H1 (cell line): ENCODE measurements at regions not wholly inside any gene's neighbourhood (a gene's known extent, or its start where the extent isn't known, plus 50 kb on each side); places are given as distances from the start of the nearest gene placed in this dataset.

Source experiments
- CTCF ChIA-PET: fragments of 300-600 bp; sonication (Branson Sonifier 250); formaldehyde crosslinking; loops from one replicate; lab custom pipeline; 2021; ENCODE audit not compliant: partially characterized antibody; lab: Charles Lee
- POLR2A ChIA-PET: fragments of 300-600 bp; sonication (Branson Sonifier 250); formaldehyde crosslinking; loops from one replicate; lab custom pipeline; 2021; ENCODE audit warnings: inconsistent platforms; ENCODE audit not compliant: partially characterized antibody; lab: Charles Lee
- DNase-seq, 2 experiments: peaks; one replicate each; pipeline versions ENCODE4 v3.0.0 to v3.0.0-alpha.2; 2010 to 2022; ENCODE audit warnings: low spot score in 2 of 2, low read depth in 1 of 2, mixed read lengths in 1 of 2
- FAIRE-seq: peaks from 2 replicates; lab custom pipeline; 2011; peaks lifted over from hg19 to GRCh38; lab: Jason Lieb, UNC
- H2AFZ ChIP-seq: 2 replicates; pipeline ENCODE4 v1.8.1; 2012; ENCODE audit warnings: low read length, inconsistent platforms
- H2AK5ac ChIP-seq: 2 replicates; pipeline ENCODE4 v1.6.1; 2013; ENCODE audit warnings: low read depth, low read length
- H2BK120ac ChIP-seq: replicated peaks from 2 replicates; pipeline ENCODE3; 2013; ENCODE audit warnings: low read depth, low read length, inconsistent platforms
- H2BK12ac ChIP-seq: 2 replicates; pipeline ENCODE4 v1.6.1; 2013; ENCODE audit warnings: low read depth, low read length
- H2BK15ac ChIP-seq: 2 replicates; pipeline ENCODE4 v1.6.1; 2013; ENCODE audit warnings: low read length
- H2BK20ac ChIP-seq: 2 replicates; pipeline ENCODE4 v1.6.1; 2013; ENCODE audit warnings: low read length
- H2BK5ac ChIP-seq: 2 replicates; pipeline ENCODE4 v1.6.1; 2013; ENCODE audit warnings: low read depth, low read length
- H3K14ac ChIP-seq: 2 replicates; pipeline ENCODE4 v1.6.1; 2013; ENCODE audit warnings: inconsistent platforms; ENCODE audit not compliant: insufficient read length
- H3K18ac ChIP-seq: 2 replicates; pipeline ENCODE4 v1.6.1; 2013; ENCODE audit warnings: low read length; ENCODE audit errors: extremely low read depth
- H3K23ac ChIP-seq: 2 replicates; pipeline ENCODE4 v1.6.1; 2013; ENCODE audit warnings: inconsistent platforms; ENCODE audit not compliant: insufficient read length
- H3K23me2 ChIP-seq: 2 replicates; pipeline ENCODE4 v1.6.1; 2013; ENCODE audit warnings: low read depth, low read length
- H3K27ac ChIP-seq: 2 replicates; pipeline ENCODE4 v1.6.1; 2011; ENCODE audit warnings: low read depth, low read length, inconsistent platforms
- H3K27me3 ChIP-seq, 4 experiments: replicated peaks in 1 of 4; 1 replicate in 1 of 4; 2 replicates in 3 of 4; pipeline versions ENCODE4 v1.6.1 to v1.8.1; 2011 to 2013; ENCODE audit warnings: low read length in 3 of 4, mild to moderate bottlenecking in 3 of 4, inconsistent platforms in 2 of 4, mixed read lengths in 2 of 4, moderate library complexity in 1 of 4; ENCODE audit not compliant: control insufficient read depth in 3 of 4, insufficient read depth in 3 of 4; ENCODE audit errors: extremely low read depth in 1 of 4
- H3K36me3 ChIP-seq, 4 experiments: 2 replicates each; pipeline versions ENCODE4 v1.6.1 to v1.8.1; 2011 to 2013; ENCODE audit warnings: mild to moderate bottlenecking in 4 of 4, low read length in 3 of 4, moderate library complexity in 2 of 4, control low read depth in 1 of 4, inconsistent platforms in 1 of 4; ENCODE audit not compliant: insufficient read depth in 4 of 4, control insufficient read depth in 2 of 4
- H3K4ac ChIP-seq: replicated peaks from 2 replicates; pipeline ENCODE3; 2013; ENCODE audit warnings: low read length, low read depth, mixed read lengths, inconsistent platforms; ENCODE audit not compliant: insufficient read length
- H3K4me1 ChIP-seq, 4 experiments: replicated peaks in 1 of 4; 1 replicate in 1 of 4; 2 replicates in 3 of 4; pipeline versions ENCODE4 v1.6.1 to v1.8.1; 2011 to 2013; ENCODE audit warnings: low read length in 3 of 4, inconsistent platforms in 2 of 4, mixed read lengths in 1 of 4; ENCODE audit not compliant: insufficient read depth in 4 of 4, control insufficient read depth in 3 of 4
- H3K4me2 ChIP-seq, 2 experiments: 2 replicates each; pipeline versions ENCODE4 v1.6.1 to v1.8.1; 2011 to 2013; ENCODE audit warnings: low read depth in 2 of 2, low read length in 2 of 2, control low read depth in 1 of 2, inconsistent platforms in 1 of 2, mild to moderate bottlenecking in 1 of 2; ENCODE audit not compliant: insufficient read depth in 1 of 2
- H3K4me3 ChIP-seq, 4 experiments: fragments of 200-600, 300-600 bp in 1 of 4; sonication (generic), shearing (Covaris generic), sonication (Bioruptor Twin) in 1 of 4; 2 replicates each; pipeline versions ENCODE4 v1.5.1 to v1.8.1; 2011 to 2016; ENCODE audit warnings: low read length in 4 of 4, low read depth in 3 of 4, control low read depth in 2 of 4, inconsistent platforms in 2 of 4, mild to moderate bottlenecking in 2 of 4, mixed read lengths in 1 of 4, moderate library complexity in 1 of 4; ENCODE audit not compliant: insufficient read depth in 2 of 4; ENCODE audit errors: extremely low read depth in 1 of 4
- H3K56ac ChIP-seq: replicated peaks from 2 replicates; pipeline ENCODE3; 2013; ENCODE audit warnings: low read depth, mild to moderate bottlenecking, mixed read lengths, low read length, inconsistent platforms; ENCODE audit not compliant: insufficient read length
- H3K79me1 ChIP-seq: 2 replicates; pipeline ENCODE4 v1.6.1; 2013; ENCODE audit warnings: low read depth, low read length, control low read depth
- H3K79me2 ChIP-seq, 2 experiments: 2 replicates each; pipeline versions ENCODE4 v1.6.1 to v1.8.1; 2012 to 2013; ENCODE audit warnings: low read length in 2 of 2, mild to moderate bottlenecking in 2 of 2, inconsistent platforms in 1 of 2; ENCODE audit not compliant: insufficient read depth in 2 of 2, control insufficient read depth in 1 of 2
- H3K9ac ChIP-seq, 4 experiments: replicated peaks in 1 of 4; 1 replicate in 1 of 4; 2 replicates in 3 of 4; pipeline versions ENCODE4 v1.6.1 to v1.8.1; 2011 to 2013; ENCODE audit warnings: low read depth in 3 of 4, low read length in 3 of 4, control low read depth in 2 of 4, mild to moderate bottlenecking in 2 of 4, moderate library complexity in 2 of 4, inconsistent platforms in 1 of 4; ENCODE audit errors: extremely low read depth in 1 of 4
- H3K9me3 ChIP-seq, 2 experiments: 2 replicates each; pipeline versions ENCODE4 v1.6.1 to v1.8.1; 2012 to 2013; ENCODE audit warnings: mild to moderate bottlenecking in 2 of 2, moderate library complexity in 2 of 2, control low read depth in 1 of 2, inconsistent platforms in 1 of 2, low read depth in 1 of 2, low read length in 1 of 2, mixed read lengths in 1 of 2; ENCODE audit not compliant: insufficient read depth in 2 of 2
- H4K20me1 ChIP-seq, 2 experiments: replicated peaks in 1 of 2; 2 replicates each; pipeline versions ENCODE3 to v1.8.1; 2011 to 2013; ENCODE audit warnings: inconsistent platforms in 2 of 2, low read length in 2 of 2, mild to moderate bottlenecking in 1 of 2; ENCODE audit not compliant: insufficient read depth in 2 of 2, control insufficient read depth in 1 of 2
- H4K5ac ChIP-seq: 2 replicates; pipeline ENCODE4 v1.6.1; 2013; ENCODE audit warnings: low read length, low read depth, mixed read lengths, inconsistent platforms; ENCODE audit not compliant: insufficient read length
- H4K8ac ChIP-seq: 2 replicates; pipeline ENCODE4 v1.8.0; 2013; ENCODE audit warnings: mild to moderate bottlenecking, moderate library complexity, low read length, inconsistent platforms; ENCODE audit not compliant: insufficient read depth; ENCODE audit errors: extremely low read depth
- H4K91ac ChIP-seq: replicated peaks from 2 replicates; pipeline ENCODE3; 2013; ENCODE audit warnings: low read length, mixed read lengths, inconsistent platforms; ENCODE audit not compliant: insufficient read length
- ZNF274 ChIP-seq: IDR thresholded peaks from 2 replicates; pipeline ENCODE4 v1.7.0; 2012; ENCODE audit warnings: low read length, borderline replicate concordance; ENCODE audit errors: extremely low read depth
- WGBS, 2 experiments: shearing (Covaris generic) in 1 of 2; methylation state at CpG; one replicate each; pipeline versions ENCODE4 v1.1.6 to v1.1.7; 2013 to 2015; ENCODE audit warnings: low lambda C conversion rate in 2 of 2, mixed read lengths in 2 of 2, inconsistent platforms in 1 of 2, low coverage in 1 of 2, missing lambda C conversion rate in 1 of 2; ENCODE audit not compliant: insufficient replicate concordance in 2 of 2, insufficient coverage in 1 of 2, insufficient read length in 1 of 2; ENCODE audit errors: extremely low coverage in 1 of 2, missing lambda C conversion rate in 1 of 2; 5-methylcytosine and 5-hydroxymethylcytosine counted together

- WGBS, 2 experiments, result 95% methylated on average over 2 of the region's 2 CpGs; no CpG with 5 or more reads in 1 of the 2 experiments
- H2BK20ac ChIP-seq, result no peak overlapping the region
- DNase-seq, result no peak
- TF ChIP-seq ZNF274, result no peak
These were observed 54.3 kb upstream of the DIPK1A start for GRCh38 chr1:93015590-93015989.

More at GRCh38 chr1:93015590-93015989, 54.3 kb upstream of the DIPK1A start:
- H2BK15ac ChIP-seq, result no peak overlapping the region
- H2BK120ac ChIP-seq, result no peak overlapping the region
- H2BK5ac ChIP-seq, result no peak overlapping the region
- H3K18ac ChIP-seq, result no peak overlapping the region
- no peaks in the 10 kb centered on the region for H4K20me1 ChIP-seq
- no peaks in the 10 kb centered on the region for H3K79me1 ChIP-seq
- no peak overlapping the region for H3K27ac ChIP-seq
- H3K27me3 ChIP-seq, result no peaks in the 10 kb centered on the region
- H3K36me3 ChIP-seq, result no peaks in the 10 kb centered on the region
- no peak overlapping the region for H2AK5ac ChIP-seq
- no peak overlapping the region for H3K4ac ChIP-seq
- POLR2A ChIA-PET, result interaction anchor here (1.6 to 2.4 kb wide), 2 partner anchors 45 to 184 kb away, joined by 3 to 8 read pairs; partner anchors contain the start of gene RPL5
- CTCF ChIA-PET, result interaction anchor here (1.0 to 5.7 kb wide), 5 partner anchors 7 to 47 kb away, joined by 3 to 30 read pairs (median 7); no protein-coding TSS in a partner anchor
- H3K56ac ChIP-seq, result no peak overlapping the region
- no peak overlapping the region for H3K4me2 ChIP-seq
- H3K23ac ChIP-seq, result no peak overlapping the region
- H3K79me2 ChIP-seq, result no peaks in the 10 kb centered on the region
- H3K23me2 ChIP-seq, result no peaks in the 10 kb centered on the region
- no peak overlapping the region for H4K91ac ChIP-seq
- no peaks in the 10 kb centered on the region for H3K9me3 ChIP-seq
- H3K4me1 ChIP-seq, result peaks cover 0 to 4% (median 0%) of the 10 kb centered on the region in 4 experiments; a peak in 3 of 7 replicates
- H2BK12ac ChIP-seq, result no peak overlapping the region
- no peak overlapping the region for H4K5ac ChIP-seq
- no peak overlapping the region for H4K8ac ChIP-seq
- no peak for FAIRE-seq
- no peak overlapping the region for H3K14ac ChIP-seq
- H2AFZ ChIP-seq, result no peak overlapping the region; the same call in 1 of the 2 replicates
- H3K9ac ChIP-seq, result no peak overlapping the region
- no peak overlapping the region for H3K4me3 ChIP-seq
